Lung (tissue), 11 donors: ENCODE measurements at regions not wholly inside any gene's neighbourhood (a gene's known extent, or its start where the extent isn't known, plus 50 kb on each side); places are given as distances from the start of the nearest gene placed in this dataset.

Experiments
- ATAC-seq: fragments of 200-7000 bp; cut with Tn5 transposase; one replicate; pipeline ENCODE4 v1.9.1; 2020; ENCODE audit warnings: moderate number of reproducible peaks; ENCODE audit not compliant: insufficient read depth, low FRiP score
- DNase-seq, 3 donors: peaks; one replicate each; pipeline ENCODE4 v3.0.0-alpha.2; 2013 to 2017
- H3K27ac ChIP-seq, 2 donors: one replicate each; pipeline ENCODE4 v1.5.1; 2013; ENCODE audit warnings: mild to moderate bottlenecking in 2 of 2, moderate library complexity in 2 of 2, control low read depth in 1 of 2, inconsistent platforms in 1 of 2, low read depth in 1 of 2, low read length in 1 of 2
- H3K27me3 ChIP-seq, 3 donors: one replicate each; pipeline ENCODE4 v1.5.1; 2013; ENCODE audit warnings: low read length in 2 of 3; ENCODE audit not compliant: control insufficient read depth in 3 of 3, insufficient read depth in 3 of 3
- H3K36me3 ChIP-seq, 4 donors: one replicate each; pipeline ENCODE4 v1.5.1; 2013; ENCODE audit warnings: low read length in 4 of 4, mild to moderate bottlenecking in 1 of 4, moderate library complexity in 1 of 4; ENCODE audit not compliant: control insufficient read depth in 4 of 4, insufficient read depth in 4 of 4
- H3K4me1 ChIP-seq, 5 donors: one replicate each; pipeline ENCODE4 v1.5.1; 2013; ENCODE audit warnings: low read length in 5 of 5, mild to moderate bottlenecking in 2 of 5, moderate library complexity in 1 of 5; ENCODE audit not compliant: control insufficient read depth in 5 of 5, insufficient read depth in 5 of 5
- H3K4me3 ChIP-seq: one replicate; pipeline ENCODE4 v1.5.1; 2013; ENCODE audit warnings: mild to moderate bottlenecking, control low read depth, moderate library complexity
- H3K9ac ChIP-seq, 2 donors: one replicate each; pipeline ENCODE4 v1.5.1; 2013; ENCODE audit warnings: low read length in 2 of 2, control low read depth in 1 of 2; ENCODE audit not compliant: insufficient read depth in 1 of 2
- H3K9me3 ChIP-seq, 4 donors: one replicate each; pipeline ENCODE4 v1.5.1; 2013; ENCODE audit warnings: low read length in 3 of 4, mild to moderate bottlenecking in 1 of 4, moderate library complexity in 1 of 4; ENCODE audit not compliant: control insufficient read depth in 4 of 4, insufficient read depth in 3 of 4
- CTCF ChIP-seq: IDR thresholded peaks from 2 replicates; pipeline ENCODE4 v1.5.1; 2012; ENCODE audit warnings: mild to moderate bottlenecking; ENCODE audit errors: control extremely low read depth, extremely low read depth
- WGBS, 2 donors: extraction: QIAGEN DNeasy Blood & Tissue Kit; methylation state at CpG; one replicate each; pipeline ENCODE4 v1.1.7; 2013; 5-methylcytosine and 5-hydroxymethylcytosine counted together
- donor health status: control.
- donor health status: control.
- donor health status: Bipolar disorder and iron deficiency.
- donor health status: healthy.
- donor health status: DM: yes; HTN: yes; CAD: no.

GRCh38 chr12:34311337-34311736, 289.0 kb downstream of the ALG10 start:
- no peak overlapping the region for H3K27ac ChIP-seq
- H3K4me3 ChIP-seq, result no peak overlapping the region
- ATAC-seq (no peak), DNase-seq (no peak)
- no peak overlapping the region for H3K9ac ChIP-seq
- WGBS, 2 donors, result 72 to 74% methylated on average over 9 of the region's 9 CpGs
- no peaks in the 10 kb centered on the region for H3K27me3 ChIP-seq
- no peak for TF ChIP-seq CTCF
- peaks cover 0 to 39% (median 2%) of the 10 kb centered on the region in 4 donors for H3K9me3 ChIP-seq
- H3K4me1 ChIP-seq, result no peaks in the 10 kb centered on the region
- no peaks in the 10 kb centered on the region for H3K36me3 ChIP-seq

- Histone ChIP-seq H3K36me3 (no peaks in the 10 kb centered on the region), H3K4me1 (no peaks in the 10 kb centered on the region), H3K9ac (no peak overlapping the region), H3K9me3 (peaks cover 0 to 70% (median 2%) of the 10 kb centered on the region in 4 donors), H3K4me3 (no peak overlapping the region), H3K27me3 (no peaks in the 10 kb centered on the region), H3K27ac (no peak overlapping the region)
- WGBS, 2 donors, result 79 to 82% methylated on average over 14 of the region's 14 CpGs
- TF ChIP-seq CTCF, result no peak
- DNase-seq (no peak), ATAC-seq (no peak)
These were observed 305.4 kb downstream of the ALG10 start for GRCh38 chr12:34327671-34328070.

- Histone ChIP-seq H3K27ac (no peak overlapping the region), H3K27me3 (no peaks in the 10 kb centered on the region), H3K36me3 (no peaks in the 10 kb centered on the region), H3K4me1 (no peaks in the 10 kb centered on the region), H3K9ac (no peak overlapping the region), H3K4me3 (no peak overlapping the region), H3K9me3 (peaks cover 0 to 60% (median 0%) of the 10 kb centered on the region in 4 donors)
- WGBS, 2 donors, result 72 to 75% methylated on average over 24 of the region's 24 CpGs
- TF ChIP-seq CTCF, result no peak
- ATAC-seq (no peak), DNase-seq (no peak)
These were observed 311.0 kb downstream of the ALG10 start for GRCh38 chr12:34333337-34333736.

GRCh38 chr12:34334538-34334937, 312.2 kb downstream of the ALG10 start:
- 78 to 80% methylated on average over 13 to 14 of the region's 14 CpGs for WGBS, 2 donors
- no peaks in the 10 kb centered on the region for H3K36me3 ChIP-seq

More at GRCh38 chr12:34334538-34334937, 312.2 kb downstream of the ALG10 start:
- Histone ChIP-seq H3K27ac (no peak overlapping the region), H3K4me3 (no peak overlapping the region), H3K27me3 (no peaks in the 10 kb centered on the region), H3K9ac (no peak overlapping the region), H3K4me1 (no peaks in the 10 kb centered on the region), H3K9me3 (peaks cover 0 to 55% (median 0%) of the 10 kb centered on the region in 4 donors)
- DNase-seq, result no peak
- no peak for ATAC-seq
- no peak for TF ChIP-seq CTCF
